SW 1271 (cell line): ENCODE measurements at regions not wholly inside any gene's neighbourhood (a gene's known extent, or its start where the extent isn't known, plus 50 kb on each side); places are given as distances from the start of the nearest gene placed in this dataset.
"Not testable (repeated sequence)": the region's sequence is repeated elsewhere in the genome, so short reads cannot be mapped to it uniquely, and the experiment has no call there.

Source experiments
- DNase-seq, 2 experiments: peaks; one replicate each; lab custom pipeline; 2025; lab: John Stamatoyannopoulos, UW

GRCh38 chr15:60259469-60259868 lies 138.3 kb downstream of the ANXA2 start:
- DNase-seq: no peak

- no peak for DNase-seq
Observed at GRCh38 chr15:60264088-60264487, 133.7 kb downstream of the ANXA2 start.

- no peak for DNase-seq
Observed at GRCh38 chr15:60264566-60264965, 133.2 kb downstream of the ANXA2 start.

- no peak for DNase-seq
Observed at GRCh38 chr15:60265057-60265456, 132.7 kb downstream of the ANXA2 start.

- DNase-seq: no peak
Observed at GRCh38 chr15:60272623-60273022, 125.2 kb downstream of the ANXA2 start.

- no peak for DNase-seq
Observed at GRCh38 chr15:60275624-60276023, 122.2 kb downstream of the ANXA2 start.

- no peak for DNase-seq
Observed at GRCh38 chr15:60278879-60279278, 118.9 kb downstream of the ANXA2 start.

GRCh38 chr15:60280259-60280658 lies 117.5 kb downstream of the ANXA2 start:
- no peak for DNase-seq

- no peak for DNase-seq
Observed at GRCh38 chr15:60283936-60284335, 113.8 kb downstream of the ANXA2 start.

- DNase-seq: not testable (repeated sequence)
Observed at GRCh38 chr15:60295901-60296300, 101.9 kb downstream of the ANXA2 start.

- no peak for DNase-seq
Observed at GRCh38 chr15:60297047-60297446, 100.7 kb downstream of the ANXA2 start.
